ENCODE measurements at regions not wholly inside any gene's neighbourhood (a gene's known extent, or its start where the extent isn't known, plus 50 kb on each side); places are given as distances from the start of the nearest gene placed in this dataset.

DNA sequence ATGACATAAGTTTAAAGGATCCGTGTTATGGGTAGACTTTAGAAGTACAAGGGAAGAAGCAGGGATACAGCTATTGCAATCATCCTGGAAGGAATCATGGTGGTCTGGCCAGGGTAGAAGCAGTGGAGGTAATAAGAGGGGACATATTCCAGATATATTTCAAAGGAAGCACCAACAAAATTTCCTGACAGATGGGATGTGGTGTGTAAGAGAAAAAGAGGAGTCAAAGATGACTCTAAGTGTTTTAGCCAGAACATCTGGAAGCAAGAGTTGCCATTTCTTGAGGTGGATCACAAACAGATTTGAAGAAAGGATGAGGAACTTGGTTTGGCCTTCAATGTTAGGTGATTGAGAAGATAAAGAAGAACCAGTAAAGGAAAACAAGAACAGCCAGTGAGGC lies 133.1 kb upstream of the CTAGE1 start:
- TF ChIP-seq POLR2A (IDR thresholded peaks at IDR 0.05; ENCODE audit: low read depth, low read length) (no peak), SPI1 (IDR thresholded peaks at IDR 0.05; ENCODE audit: low read depth, low read length) (no peak), TAF1 (IDR thresholded peaks at IDR 0.05; ENCODE audit: low read depth, low read length) (no peak), POLR2AphosphoS5 (IDR thresholded peaks at IDR 0.05; ENCODE audit: low read depth, low read length) (no peak)
